Uterus (tissue), 3 donors: ENCODE measurements at regions not wholly inside any gene's neighbourhood (a gene's known extent, or its start where the extent isn't known, plus 50 kb on each side); places are given as distances from the start of the nearest gene placed in this dataset.

Experiments used
- DNase-seq, 2 donors: peaks; one replicate each; pipeline ENCODE4 v3.0.0-alpha.2; 2019 to 2020
- H3K27ac ChIP-seq, 2 donors: fragments of 200-600 bp; sonication (generic); 1 replicate in 1 of 2; 2 replicates in 1 of 2; pipeline ENCODE4 v1.5.1; 2016 to 2018
- H3K27me3 ChIP-seq, 2 donors: fragments of 200-600 bp; sonication (generic); one replicate each; pipeline ENCODE4 v1.5.1; 2018 to 2019; ENCODE audit warnings: control low read depth in 1 of 2
- H3K36me3 ChIP-seq, 2 donors: fragments of 200-600 bp; sonication (generic); one replicate each; pipeline ENCODE4 v1.5.1; 2019; ENCODE audit warnings: control low read depth in 1 of 2
- H3K4me1 ChIP-seq, 2 donors: fragments of 200-600 bp; sonication (generic); one replicate each; pipeline ENCODE4 v1.5.1; 2018 to 2019; ENCODE audit warnings: control low read depth in 1 of 2
- H3K4me3 ChIP-seq, 2 donors: fragments of 200-600 bp; sonication (generic); 1 replicate in 1 of 2; 2 replicates in 1 of 2; pipeline ENCODE4 v1.5.1; 2018 to 2019; ENCODE audit warnings: mild to moderate bottlenecking in 1 of 2
- H3K9me3 ChIP-seq, 2 donors: fragments of 200-600 bp; sonication (generic); one replicate each; pipeline ENCODE4 v1.5.1; 2019; ENCODE audit warnings: control low read depth in 1 of 2
- POLR2A ChIP-seq, 2 donors: fragments of 450-650 bp; IDR thresholded peaks; one replicate each; pipeline ENCODE4 v1.6.1; 2016; ENCODE audit warnings: antibody characterized with exemption in 2 of 2, mild to moderate bottlenecking in 1 of 2, moderate library complexity in 1 of 2
- intact Hi-C: fragments of 100-400 bp; cut with DNase I; formaldehyde crosslinking; loops from one replicate; pipeline ENCODE4 v1.15.1; 2023; ENCODE audit warnings: low total_unique reads
- TF ChIP-seq, protein P1 (sequence below), 4 experiments: fragments of 200-600 bp in 2 of 4; fragments of 450-650 bp in 2 of 4; sonication (generic) in 2 of 4; IDR thresholded peaks; one replicate each; pipeline ENCODE4 v1.5.1; 2016 to 2019; ENCODE audit warnings: antibody characterized with exemption in 4 of 4, mild to moderate bottlenecking in 2 of 4, moderate library complexity in 1 of 4
- donor health status: DM: yes; HTN: yes; CAD: no.

DNA sequence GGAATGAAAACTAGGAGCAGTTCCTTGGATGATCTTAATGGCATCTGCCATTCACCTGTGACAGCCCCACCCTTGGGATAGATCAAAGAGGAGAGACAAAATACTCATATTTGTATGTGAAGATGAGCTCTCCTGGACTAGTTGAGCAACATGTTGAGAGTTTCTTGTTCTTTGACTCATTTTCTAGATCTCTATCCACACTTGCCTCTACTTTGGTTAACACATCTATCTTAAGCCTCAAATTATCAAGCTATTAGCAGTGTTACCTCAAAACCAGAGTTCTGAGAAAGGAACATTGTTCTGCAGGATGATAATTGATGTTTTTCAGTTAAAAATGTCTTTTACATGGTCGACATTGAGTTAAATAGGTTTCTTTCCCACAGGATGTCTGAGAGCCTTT lies 94.2 kb upstream of the TEX13D start:
- no peaks in the 10 kb centered on the region for H3K27me3 ChIP-seq
- DNase-seq, result no peak
- H3K36me3 ChIP-seq, result no peaks in the 10 kb centered on the region
- intact Hi-C loops, result no loop called here
- no peak overlapping the region for H3K27ac ChIP-seq
- H3K4me1 ChIP-seq, result no peaks in the 10 kb centered on the region
- no peak overlapping the region for H3K4me3 ChIP-seq
- TF ChIP-seq, protein P1, sequence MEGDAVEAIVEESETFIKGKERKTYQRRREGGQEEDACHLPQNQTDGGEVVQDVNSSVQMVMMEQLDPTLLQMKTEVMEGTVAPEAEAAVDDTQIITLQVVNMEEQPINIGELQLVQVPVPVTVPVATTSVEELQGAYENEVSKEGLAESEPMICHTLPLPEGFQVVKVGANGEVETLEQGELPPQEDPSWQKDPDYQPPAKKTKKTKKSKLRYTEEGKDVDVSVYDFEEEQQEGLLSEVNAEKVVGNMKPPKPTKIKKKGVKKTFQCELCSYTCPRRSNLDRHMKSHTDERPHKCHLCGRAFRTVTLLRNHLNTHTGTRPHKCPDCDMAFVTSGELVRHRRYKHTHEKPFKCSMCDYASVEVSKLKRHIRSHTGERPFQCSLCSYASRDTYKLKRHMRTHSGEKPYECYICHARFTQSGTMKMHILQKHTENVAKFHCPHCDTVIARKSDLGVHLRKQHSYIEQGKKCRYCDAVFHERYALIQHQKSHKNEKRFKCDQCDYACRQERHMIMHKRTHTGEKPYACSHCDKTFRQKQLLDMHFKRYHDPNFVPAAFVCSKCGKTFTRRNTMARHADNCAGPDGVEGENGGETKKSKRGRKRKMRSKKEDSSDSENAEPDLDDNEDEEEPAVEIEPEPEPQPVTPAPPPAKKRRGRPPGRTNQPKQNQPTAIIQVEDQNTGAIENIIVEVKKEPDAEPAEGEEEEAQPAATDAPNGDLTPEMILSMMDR (IDR thresholded peaks at IDR 0.05), result no peak
- TF ChIP-seq POLR2A (IDR thresholded peaks at IDR 0.05), result no peak
- no peaks in the 10 kb centered on the region for H3K9me3 ChIP-seq

DNA sequence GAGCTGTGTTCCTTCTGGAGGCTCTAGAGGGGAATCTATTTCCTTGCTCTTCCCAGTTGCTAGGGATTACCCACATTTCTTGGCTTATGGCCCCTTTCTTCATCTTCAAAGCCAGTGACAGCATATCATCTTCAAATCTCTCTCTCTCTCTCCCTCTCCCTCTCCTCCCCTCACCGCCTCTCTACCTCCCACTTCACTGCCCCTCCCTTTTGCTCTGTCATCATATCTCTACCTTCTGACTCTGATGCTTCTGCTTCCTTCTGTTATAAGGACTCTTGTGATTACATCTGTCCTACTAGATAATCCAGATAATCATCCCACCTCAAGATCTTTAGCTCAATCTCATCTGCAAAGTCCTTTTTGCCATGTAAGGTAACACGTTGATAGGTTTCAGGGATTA lies 93.1 kb upstream of the TEX13D start:
- DNase-seq, result no peak
- no peaks in the 10 kb centered on the region for H3K9me3 ChIP-seq
- H3K27me3 ChIP-seq, result no peaks in the 10 kb centered on the region
- H3K4me1 ChIP-seq, result no peaks in the 10 kb centered on the region
- no peak overlapping the region for H3K4me3 ChIP-seq
- no peak overlapping the region for H3K27ac ChIP-seq
- intact Hi-C loops, result no loop called here
- no peak for TF ChIP-seq POLR2A (IDR thresholded peaks at IDR 0.05)
- TF ChIP-seq, protein P1 (IDR thresholded peaks at IDR 0.05), result no peak
- no peaks in the 10 kb centered on the region for H3K36me3 ChIP-seq

DNA sequence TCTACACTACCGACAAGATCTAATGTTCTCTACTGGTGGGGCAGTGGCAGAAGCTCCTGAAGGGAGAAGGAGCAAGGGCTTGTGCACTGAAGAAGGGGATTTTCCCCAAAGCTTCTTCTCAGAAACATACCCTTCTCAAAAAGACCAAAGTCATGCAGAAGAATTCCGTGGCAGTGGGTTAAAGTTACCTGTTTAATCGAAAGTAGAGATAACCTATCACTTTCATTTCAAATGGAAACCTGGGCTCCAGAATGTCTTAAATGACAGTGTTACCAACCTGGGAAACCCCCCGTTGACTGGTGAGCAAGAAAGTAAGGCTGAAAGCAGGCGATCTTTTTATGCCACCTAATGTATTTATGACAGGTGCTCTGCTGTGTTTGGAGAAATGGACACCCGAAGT lies 92.5 kb upstream of the TEX13D start:
- Histone ChIP-seq H3K27ac (no peak overlapping the region), H3K4me1 (no peaks in the 10 kb centered on the region), H3K27me3 (no peaks in the 10 kb centered on the region), H3K9me3 (no peaks in the 10 kb centered on the region), H3K36me3 (no peaks in the 10 kb centered on the region), H3K4me3 (no peak overlapping the region)
- TF ChIP-seq, protein P1 (IDR thresholded peaks at IDR 0.05), result no peak
- no peak for DNase-seq
- intact Hi-C loops, result no loop called here

DNA sequence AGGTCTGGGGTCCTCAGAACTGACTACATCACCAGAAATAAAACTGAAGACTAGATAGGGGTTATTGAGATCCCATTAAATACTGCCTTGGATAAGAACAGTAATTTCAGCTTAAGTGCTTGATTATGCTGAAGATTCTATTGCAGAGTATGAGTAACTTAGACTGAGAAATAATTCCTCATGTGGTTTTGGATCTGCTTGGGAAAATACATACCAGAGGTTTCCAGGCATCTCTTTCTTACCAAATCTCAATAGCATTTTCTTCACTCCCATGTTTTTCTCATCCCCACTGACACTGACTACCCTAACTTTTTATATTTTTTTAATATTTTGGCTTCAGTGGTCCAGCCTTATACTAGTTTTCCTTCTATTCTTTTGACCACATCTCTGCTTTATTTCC lies 92.0 kb upstream of the TEX13D start:
- Histone ChIP-seq H3K9me3 (no peaks in the 10 kb centered on the region), H3K4me1 (no peaks in the 10 kb centered on the region), H3K4me3 (no peak overlapping the region), H3K36me3 (no peaks in the 10 kb centered on the region), H3K27me3 (no peaks in the 10 kb centered on the region), H3K27ac (no peak overlapping the region)
- TF ChIP-seq, protein P1 (IDR thresholded peaks at IDR 0.05), result no peak
- no peak for TF ChIP-seq POLR2A (IDR thresholded peaks at IDR 0.05)
- intact Hi-C loops, result no loop called here
- DNase-seq, result no peak

DNA sequence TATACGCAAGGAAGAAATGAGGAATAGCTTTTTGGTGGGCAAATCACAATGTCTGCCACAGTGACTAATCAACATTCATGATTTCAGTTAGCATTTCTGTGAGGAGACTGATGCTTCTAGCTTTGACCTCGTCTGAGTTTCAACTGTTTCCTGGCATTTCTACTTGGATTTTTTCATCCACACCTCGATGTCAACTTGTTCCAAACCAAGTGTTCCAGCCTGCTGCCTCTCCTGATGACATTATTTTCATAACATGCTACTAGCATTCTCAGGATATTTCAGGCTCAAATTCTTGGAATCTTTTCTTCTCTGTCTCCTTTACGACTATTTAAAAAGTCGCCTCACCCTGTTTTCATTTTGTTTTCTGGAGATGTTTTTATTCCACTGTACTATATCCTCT lies 90.3 kb upstream of the TEX13D start:
- intact Hi-C loops, result no loop called here
- Histone ChIP-seq H3K4me3 (no peak overlapping the region), H3K4me1 (no peaks in the 10 kb centered on the region), H3K9me3 (no peaks in the 10 kb centered on the region), H3K36me3 (no peaks in the 10 kb centered on the region), H3K27ac (no peak overlapping the region), H3K27me3 (no peaks in the 10 kb centered on the region)
- TF ChIP-seq, protein P1 (IDR thresholded peaks at IDR 0.05), result no peak
- no peak for TF ChIP-seq POLR2A (IDR thresholded peaks at IDR 0.05)
- DNase-seq, result no peak
